ENCODE measurements at regions not wholly inside any gene's neighbourhood (a gene's known extent, or its start where the extent isn't known, plus 50 kb on each side); places are given as distances from the start of the nearest gene placed in this dataset.

DNA sequence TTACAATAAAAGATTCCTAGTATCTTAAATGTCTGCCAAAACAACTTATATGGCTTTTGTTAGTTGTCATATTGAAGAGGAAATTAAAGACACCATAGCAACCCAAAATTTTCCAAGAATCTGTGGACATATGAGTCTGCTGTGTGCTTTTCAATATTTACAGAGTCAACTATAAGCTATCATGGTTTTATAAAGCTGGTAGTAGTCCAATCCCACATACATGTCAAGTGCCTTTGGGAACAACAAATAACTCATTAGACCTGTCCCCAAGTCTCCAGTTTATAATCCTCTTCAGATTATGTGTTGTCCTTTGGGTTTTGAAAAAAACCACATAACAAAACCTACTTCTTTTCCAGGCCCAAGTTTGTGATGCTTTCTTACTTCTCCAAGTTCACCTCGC, 293.8 kb upstream of the USP25 start:
- ATAC-seq (ENCODE audit: low read depth) (no peak), DNase-seq (no peak)
- ChIA-PET POLR2A (no interaction called here), CTCF (no interaction called here)
- Mint-ChIP-seq H3K36me3 (ENCODE audit: low read depth) (no peaks in the 10 kb centered on the region), H3K27me3 (no peaks in the 10 kb centered on the region), H3K27ac (no peak overlapping the region), H3K4me3 (no peak overlapping the region), H3K4me1 (peaks cover 3% of the 10 kb centered on the region), H3K9me3 (peaks cover 6% of the 10 kb centered on the region)
- TF ChIP-seq, protein P1, sequence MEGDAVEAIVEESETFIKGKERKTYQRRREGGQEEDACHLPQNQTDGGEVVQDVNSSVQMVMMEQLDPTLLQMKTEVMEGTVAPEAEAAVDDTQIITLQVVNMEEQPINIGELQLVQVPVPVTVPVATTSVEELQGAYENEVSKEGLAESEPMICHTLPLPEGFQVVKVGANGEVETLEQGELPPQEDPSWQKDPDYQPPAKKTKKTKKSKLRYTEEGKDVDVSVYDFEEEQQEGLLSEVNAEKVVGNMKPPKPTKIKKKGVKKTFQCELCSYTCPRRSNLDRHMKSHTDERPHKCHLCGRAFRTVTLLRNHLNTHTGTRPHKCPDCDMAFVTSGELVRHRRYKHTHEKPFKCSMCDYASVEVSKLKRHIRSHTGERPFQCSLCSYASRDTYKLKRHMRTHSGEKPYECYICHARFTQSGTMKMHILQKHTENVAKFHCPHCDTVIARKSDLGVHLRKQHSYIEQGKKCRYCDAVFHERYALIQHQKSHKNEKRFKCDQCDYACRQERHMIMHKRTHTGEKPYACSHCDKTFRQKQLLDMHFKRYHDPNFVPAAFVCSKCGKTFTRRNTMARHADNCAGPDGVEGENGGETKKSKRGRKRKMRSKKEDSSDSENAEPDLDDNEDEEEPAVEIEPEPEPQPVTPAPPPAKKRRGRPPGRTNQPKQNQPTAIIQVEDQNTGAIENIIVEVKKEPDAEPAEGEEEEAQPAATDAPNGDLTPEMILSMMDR (IDR thresholded peaks at IDR 0.05), result no peak
- intact Hi-C loops (cut with micrococcal nuclease), result no loop called here

DNA sequence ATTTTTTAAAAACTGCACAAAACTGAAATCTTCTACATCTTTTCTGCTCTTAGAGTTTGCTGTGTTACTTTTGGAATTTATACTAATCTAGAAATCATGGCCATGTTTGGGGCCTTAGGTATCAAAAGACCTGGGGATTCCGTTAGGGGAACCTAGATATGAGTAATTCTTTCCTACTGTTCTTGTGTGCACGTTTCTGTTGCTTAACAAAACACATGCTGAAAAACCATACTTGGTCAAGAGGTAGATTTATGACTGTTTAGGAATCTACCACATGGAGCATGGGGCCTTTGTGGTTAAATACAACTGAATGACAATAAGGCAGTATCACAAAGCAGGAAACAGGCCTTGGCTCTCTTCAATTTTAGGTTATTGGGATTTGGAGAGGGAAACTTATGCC, 291.9 kb upstream of the USP25 start:
- ATAC-seq (ENCODE audit: low read depth) (no peak), DNase-seq (no peak)
- Mint-ChIP-seq H3K4me3 (no peak overlapping the region), H3K27ac (no peak overlapping the region), H3K4me1 (peaks cover 3% of the 10 kb centered on the region), H3K9me3 (peaks cover 6% of the 10 kb centered on the region), H3K27me3 (no peaks in the 10 kb centered on the region), H3K36me3 (ENCODE audit: low read depth) (no peaks in the 10 kb centered on the region)
- POLR2A ChIA-PET, result no interaction called here
- TF ChIP-seq, protein P1 (IDR thresholded peaks at IDR 0.05), result no peak
- intact Hi-C loops (cut with micrococcal nuclease), result no loop called here
- CTCF ChIA-PET, result no interaction called here

DNA sequence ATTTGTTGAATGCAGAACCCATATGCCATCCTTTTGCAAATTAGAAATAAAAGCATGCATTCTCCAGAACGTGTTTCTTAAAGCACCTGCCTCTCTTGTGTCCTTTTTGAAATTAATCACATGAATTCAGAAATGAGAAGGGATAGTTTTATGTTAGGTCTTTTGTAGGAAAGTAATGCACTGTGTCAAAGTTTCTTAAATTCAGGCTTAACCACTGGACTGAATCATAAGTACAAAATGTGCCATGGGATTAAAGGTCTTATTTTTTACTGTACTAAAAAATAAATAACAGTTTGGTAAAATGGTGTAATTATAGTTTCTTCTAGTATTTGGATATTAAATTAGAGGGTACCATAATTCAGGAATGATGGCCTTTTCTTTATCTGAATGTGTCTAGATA, 290.1 kb upstream of the USP25 start:
- TF ChIP-seq, protein P1 (IDR thresholded peaks at IDR 0.05), result no peak
- no peaks in the 10 kb centered on the region for H3K27me3 Mint-ChIP-seq
- no peak for DNase-seq
- H3K27ac Mint-ChIP-seq, result no peak overlapping the region
- intact Hi-C loops (cut with micrococcal nuclease), result no loop called here
- POLR2A ChIA-PET, result no interaction called here
- ATAC-seq (ENCODE audit: low read depth), result no peak
- no peaks in the 10 kb centered on the region for H3K36me3 Mint-ChIP-seq (ENCODE audit: low read depth)
- CTCF ChIA-PET, result no interaction called here
- peaks cover 6% of the 10 kb centered on the region for H3K4me1 Mint-ChIP-seq
- H3K9me3 Mint-ChIP-seq, result no peaks in the 10 kb centered on the region
- no peak overlapping the region for H3K4me3 Mint-ChIP-seq

GRCh38 chr21:15441060-15441493, 288.7 kb upstream of the USP25 start:
- no peak for ATAC-seq (ENCODE audit: low read depth)
- no peak for DNase-seq
- no peaks in the 10 kb centered on the region for H3K27me3 Mint-ChIP-seq
- TF ChIP-seq, protein P1 (IDR thresholded peaks at IDR 0.05), result no peak
- H3K36me3 Mint-ChIP-seq (ENCODE audit: low read depth), result no peaks in the 10 kb centered on the region
- H3K9me3 Mint-ChIP-seq, result no peaks in the 10 kb centered on the region
- intact Hi-C loops (cut with micrococcal nuclease), result no loop called here
- peaks cover 19% of the 10 kb centered on the region for H3K4me1 Mint-ChIP-seq
- H3K27ac Mint-ChIP-seq, result no peak overlapping the region
- ChIA-PET CTCF (no interaction called here), POLR2A (no interaction called here)
- H3K4me3 Mint-ChIP-seq, result no peak overlapping the region

DNA sequence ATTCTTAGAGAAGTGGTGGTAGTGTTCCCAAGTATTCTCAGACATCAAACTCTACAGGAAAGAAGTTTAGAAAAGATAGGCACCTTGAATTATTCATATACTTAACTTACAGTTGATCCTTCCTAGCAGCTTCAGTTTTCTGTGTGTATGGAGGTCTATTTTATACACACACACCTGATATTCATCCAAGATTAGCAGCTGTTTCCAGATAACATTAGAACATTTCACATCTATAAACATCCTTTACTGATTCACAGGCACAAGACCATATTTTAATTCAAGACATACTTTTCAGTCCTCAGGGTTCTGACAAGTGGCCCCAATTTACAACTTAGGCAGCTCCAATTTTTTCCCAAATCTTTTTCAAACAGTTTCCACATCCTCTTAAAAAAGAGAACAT, 287.8 kb upstream of the USP25 start:
- ATAC-seq (ENCODE audit: low read depth) (no peak), DNase-seq (no peak)
- intact Hi-C loops (cut with micrococcal nuclease), result no loop called here
- Mint-ChIP-seq H3K27ac (no peak overlapping the region), H3K36me3 (ENCODE audit: low read depth) (no peaks in the 10 kb centered on the region), H3K4me1 (peaks cover 20% of the 10 kb centered on the region), H3K27me3 (no peaks in the 10 kb centered on the region), H3K9me3 (no peaks in the 10 kb centered on the region), H3K4me3 (no peak overlapping the region)
- POLR2A ChIA-PET, result no interaction called here
- TF ChIP-seq, protein P1 (IDR thresholded peaks at IDR 0.05), result no peak
- CTCF ChIA-PET, result no interaction called here

Data from activated B cell treated with CpG ODN at 0.5 μM for 24 hours (primary cell).